IMR-90 (cell line): ENCODE measurements at regions not wholly inside any gene's neighbourhood (a gene's known extent, or its start where the extent isn't known, plus 50 kb on each side); places are given as distances from the start of the nearest gene placed in this dataset.

ENCODE experiments used
- BHLHE40 ChIP-seq: fragments of 150-350 bp; IDR thresholded peaks from 2 replicates; pipeline ENCODE4 v1.6.1; 2016; ENCODE audit warnings: mild to moderate bottlenecking, low read depth, low read length
- CTCF ChIP-seq: conservative IDR thresholded peaks from 2 replicates; pipeline ENCODE4 v1.5.1; 2012; ENCODE audit warnings: mild to moderate bottlenecking, low read depth, low read length, improper control_type of control experiment
- POLR2A ChIP-seq: IDR thresholded peaks from 2 replicates; pipeline ENCODE4 v1.6.1; 2012; ENCODE audit warnings: mild to moderate bottlenecking, low read depth, low read length

- TF ChIP-seq POLR2A (no peak), BHLHE40 (no peak), CTCF (no peak)
Observed at GRCh38 chr4:185919107-185919506, 107.1 kb upstream of the SORBS2 start.
